ENCODE measurements at regions not wholly inside any gene's neighbourhood (a gene's known extent, or its start where the extent isn't known, plus 50 kb on each side); places are given as distances from the start of the nearest gene placed in this dataset.
"Not testable (repeated sequence)": the region's sequence is repeated elsewhere in the genome, so short reads cannot be mapped to it uniquely, and the experiment has no call there.

GRCh38 chr13:18608851-18609250 lies 572.8 kb downstream of the TUBA3C start:
- TF ChIP-seq POLR2AphosphoS5 (IDR thresholded peaks at IDR 0.05; ENCODE audit: borderline replicate concordance, low read depth, low read length); EZH2 (IDR thresholded peaks at IDR 0.05); FOXP2 (optimal IDR thresholded peaks at IDR 0.05; ENCODE audit: control extremely low read depth, extremely low read length, insufficient read depth): not testable (repeated sequence)

Data from SK-N-MC (cell line).